OCI-LY1 (cell line): ENCODE measurements at regions not wholly inside any gene's neighbourhood (a gene's known extent, or its start where the extent isn't known, plus 50 kb on each side); places are given as distances from the start of the nearest gene placed in this dataset.

Source experiments
- EZH2 ChIP-seq: fragments of 200-600 bp; sonication (generic), shearing (Covaris generic); IDR thresholded peaks from 2 replicates; pipeline ENCODE4 v1.8.0; 2017; ENCODE audit warnings: borderline replicate concordance, mixed run types, mild to moderate bottlenecking, antibody characterized with exemption, low read length, moderate library complexity, mixed read lengths
- TF ChIP-seq, protein P1 (sequence below): fragments of 200-600 bp; sonication (generic), shearing (Covaris generic); IDR thresholded peaks from 2 replicates; pipeline ENCODE4 v1.5.1; 2017; ENCODE audit warnings: mild to moderate bottlenecking, antibody characterized with exemption, low read length, moderate library complexity, mixed read lengths

DNA sequence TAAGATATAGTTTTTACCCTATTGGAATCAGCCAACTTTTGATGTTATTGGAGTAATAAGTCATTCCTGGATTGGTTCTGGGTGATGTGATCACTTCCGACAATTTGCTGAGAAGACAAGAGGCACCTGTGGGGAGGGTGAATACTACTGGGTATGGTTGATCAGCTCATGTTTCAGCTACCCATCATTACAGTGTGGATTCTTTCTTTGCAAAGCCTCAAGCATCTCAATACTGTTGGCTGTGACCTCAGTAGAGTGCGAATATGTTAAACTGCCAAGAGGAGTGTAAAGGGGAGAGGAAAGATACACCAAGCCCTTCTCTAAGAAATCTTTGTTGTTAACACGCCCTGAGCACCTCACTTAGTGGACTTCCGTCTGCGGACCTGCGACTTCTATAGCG lies 317.7 kb downstream of the TDRD15 start:
- TF ChIP-seq, protein P1, sequence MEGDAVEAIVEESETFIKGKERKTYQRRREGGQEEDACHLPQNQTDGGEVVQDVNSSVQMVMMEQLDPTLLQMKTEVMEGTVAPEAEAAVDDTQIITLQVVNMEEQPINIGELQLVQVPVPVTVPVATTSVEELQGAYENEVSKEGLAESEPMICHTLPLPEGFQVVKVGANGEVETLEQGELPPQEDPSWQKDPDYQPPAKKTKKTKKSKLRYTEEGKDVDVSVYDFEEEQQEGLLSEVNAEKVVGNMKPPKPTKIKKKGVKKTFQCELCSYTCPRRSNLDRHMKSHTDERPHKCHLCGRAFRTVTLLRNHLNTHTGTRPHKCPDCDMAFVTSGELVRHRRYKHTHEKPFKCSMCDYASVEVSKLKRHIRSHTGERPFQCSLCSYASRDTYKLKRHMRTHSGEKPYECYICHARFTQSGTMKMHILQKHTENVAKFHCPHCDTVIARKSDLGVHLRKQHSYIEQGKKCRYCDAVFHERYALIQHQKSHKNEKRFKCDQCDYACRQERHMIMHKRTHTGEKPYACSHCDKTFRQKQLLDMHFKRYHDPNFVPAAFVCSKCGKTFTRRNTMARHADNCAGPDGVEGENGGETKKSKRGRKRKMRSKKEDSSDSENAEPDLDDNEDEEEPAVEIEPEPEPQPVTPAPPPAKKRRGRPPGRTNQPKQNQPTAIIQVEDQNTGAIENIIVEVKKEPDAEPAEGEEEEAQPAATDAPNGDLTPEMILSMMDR, result no peak
- no peak for TF ChIP-seq EZH2
